GM12864 (cell line): ENCODE measurements at regions not wholly inside any gene's neighbourhood (a gene's known extent, or its start where the extent isn't known, plus 50 kb on each side); places are given as distances from the start of the nearest gene placed in this dataset.

ENCODE experiments used
- DNase-seq: peaks from one replicate; pipeline ENCODE4 v3.0.0-alpha.2; 2011; ENCODE audit warnings: low read depth
- H3K4me3 ChIP-seq: 2 replicates; pipeline ENCODE4 v1.5.1; 2011; ENCODE audit warnings: mild to moderate bottlenecking, low read depth, low read length, control low read depth
- TF ChIP-seq, protein P1 (sequence below): IDR thresholded peaks from 2 replicates; pipeline ENCODE4 v1.5.1; 2011; ENCODE audit warnings: low read depth, mild to moderate bottlenecking, moderate library complexity, low read length, control low read depth, inconsistent platforms; ENCODE audit errors: missing control alignments

- H3K4me3 ChIP-seq: no peak overlapping the region
- TF ChIP-seq, protein P1, sequence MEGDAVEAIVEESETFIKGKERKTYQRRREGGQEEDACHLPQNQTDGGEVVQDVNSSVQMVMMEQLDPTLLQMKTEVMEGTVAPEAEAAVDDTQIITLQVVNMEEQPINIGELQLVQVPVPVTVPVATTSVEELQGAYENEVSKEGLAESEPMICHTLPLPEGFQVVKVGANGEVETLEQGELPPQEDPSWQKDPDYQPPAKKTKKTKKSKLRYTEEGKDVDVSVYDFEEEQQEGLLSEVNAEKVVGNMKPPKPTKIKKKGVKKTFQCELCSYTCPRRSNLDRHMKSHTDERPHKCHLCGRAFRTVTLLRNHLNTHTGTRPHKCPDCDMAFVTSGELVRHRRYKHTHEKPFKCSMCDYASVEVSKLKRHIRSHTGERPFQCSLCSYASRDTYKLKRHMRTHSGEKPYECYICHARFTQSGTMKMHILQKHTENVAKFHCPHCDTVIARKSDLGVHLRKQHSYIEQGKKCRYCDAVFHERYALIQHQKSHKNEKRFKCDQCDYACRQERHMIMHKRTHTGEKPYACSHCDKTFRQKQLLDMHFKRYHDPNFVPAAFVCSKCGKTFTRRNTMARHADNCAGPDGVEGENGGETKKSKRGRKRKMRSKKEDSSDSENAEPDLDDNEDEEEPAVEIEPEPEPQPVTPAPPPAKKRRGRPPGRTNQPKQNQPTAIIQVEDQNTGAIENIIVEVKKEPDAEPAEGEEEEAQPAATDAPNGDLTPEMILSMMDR: no peak
- DNase-seq: no peak
Observed at GRCh38 chr10:78474743-78475142, 441.1 kb downstream of the RPS24 start.

GRCh38 chr10:78475437-78475836 is 441.8 kb downstream of the RPS24 start:
- TF ChIP-seq, protein P1: no peak
- no peak for DNase-seq
- H3K4me3 ChIP-seq: no peak overlapping the region

DNA sequence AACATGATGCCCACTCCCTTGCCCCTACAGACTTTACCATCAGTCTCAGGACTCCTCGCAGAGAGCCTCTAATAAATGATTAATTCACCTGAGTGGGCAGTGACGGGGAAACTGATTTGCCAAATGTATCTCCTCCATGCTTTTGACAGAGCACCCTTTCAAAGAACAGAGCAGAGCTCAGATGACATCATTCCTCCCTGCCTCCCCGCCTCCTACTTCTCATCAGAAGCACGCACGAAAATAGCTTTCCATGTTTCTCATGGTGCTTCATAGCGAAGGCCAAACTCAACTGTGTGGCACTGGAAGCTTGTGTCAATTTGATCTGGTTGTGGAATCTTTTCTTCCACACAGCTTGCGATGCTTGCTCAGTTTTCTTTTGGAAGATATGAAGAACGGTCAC is 442.5 kb downstream of the RPS24 start:
- DNase-seq: no peak
- TF ChIP-seq, protein P1: no peak
- H3K4me3 ChIP-seq: no peak overlapping the region

- no peak overlapping the region for H3K4me3 ChIP-seq
- DNase-seq: no peak
- TF ChIP-seq, protein P1: no peak
Observed at GRCh38 chr10:78476844-78477243, 443.2 kb downstream of the RPS24 start.

GRCh38 chr10:78478919-78479318 is 445.3 kb downstream of the RPS24 start:
- no peak overlapping the region for H3K4me3 ChIP-seq
- TF ChIP-seq, protein P1: no peak
- no peak for DNase-seq

DNA sequence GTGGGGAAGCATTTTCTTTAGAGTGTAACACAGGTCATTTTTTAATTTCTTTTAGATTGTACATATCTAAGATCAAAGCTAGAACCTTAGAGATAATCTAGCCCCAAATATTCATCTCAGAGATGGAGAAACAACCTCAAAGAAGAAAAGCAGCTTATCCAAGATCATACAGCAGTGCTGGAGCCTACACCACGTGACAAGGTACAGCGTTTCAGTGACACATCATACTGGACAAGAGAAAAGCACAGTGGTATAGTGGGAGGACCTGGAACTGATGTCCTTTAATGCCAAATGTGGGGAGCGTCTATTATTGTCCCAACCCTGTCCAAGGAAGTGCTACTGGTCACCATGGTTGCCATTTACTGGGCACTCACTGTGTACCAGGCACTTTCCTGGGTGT is 445.8 kb downstream of the RPS24 start:
- DNase-seq: no peak
- H3K4me3 ChIP-seq: no peak overlapping the region
- TF ChIP-seq, protein P1: no peak

DNA sequence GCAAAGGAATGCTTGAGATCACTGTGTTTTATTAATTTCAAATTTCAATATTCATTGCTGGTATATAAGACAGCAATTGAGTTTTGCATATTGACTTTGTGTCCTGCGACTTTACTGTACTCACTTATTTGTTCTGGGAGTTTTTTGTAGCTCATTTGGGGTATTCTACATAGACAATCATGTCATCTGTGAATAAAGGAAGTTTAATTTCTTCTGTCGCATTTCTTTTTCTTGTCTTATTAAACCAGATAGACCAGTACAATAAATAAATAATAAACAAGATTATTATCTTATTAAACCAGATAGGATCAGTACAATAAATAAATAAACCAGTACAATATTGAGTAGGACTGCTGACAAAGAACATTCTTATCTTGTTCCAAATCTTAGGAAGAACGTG is 448.2 kb downstream of the RPS24 start:
- TF ChIP-seq, protein P1: no peak
- no peak overlapping the region for H3K4me3 ChIP-seq
- DNase-seq: no peak
